ENCODE measurements at regions not wholly inside any gene's neighbourhood (a gene's known extent, or its start where the extent isn't known, plus 50 kb on each side); places are given as distances from the start of the nearest gene placed in this dataset.

DNA sequence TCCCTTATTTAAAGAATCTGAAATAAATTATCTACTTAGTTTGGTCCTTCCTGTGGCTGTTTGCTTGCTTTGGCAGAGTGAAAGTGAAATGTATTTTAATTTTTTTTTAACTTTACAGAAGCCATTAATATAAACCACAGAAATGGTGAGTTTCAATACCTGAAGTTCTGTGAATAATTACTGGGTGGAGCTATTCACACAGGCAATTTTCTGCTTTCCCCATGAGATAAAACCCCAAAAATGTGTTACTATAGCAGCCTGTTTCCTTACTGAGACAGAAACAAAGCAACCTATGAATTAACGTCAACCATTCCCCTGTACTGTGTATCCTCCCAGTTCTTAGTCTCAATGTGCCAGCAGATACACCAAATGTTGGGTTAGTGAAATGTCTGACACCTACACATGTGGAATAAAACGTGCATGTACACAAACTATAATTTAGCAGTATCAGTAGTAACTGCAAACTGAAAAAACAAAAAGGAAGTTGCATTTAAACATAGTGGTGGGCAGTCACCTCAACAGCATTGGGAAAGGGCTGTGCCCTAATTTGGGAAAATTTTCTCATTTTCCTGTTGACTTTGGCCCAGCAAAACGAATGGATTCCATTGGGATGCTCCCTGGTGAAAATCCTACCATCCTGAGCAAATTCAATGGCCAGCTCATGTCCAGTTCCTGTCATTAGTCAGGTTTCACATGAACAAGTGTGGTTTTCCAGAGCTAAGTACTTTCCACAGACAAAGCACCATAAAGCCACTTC lies 73.1 kb upstream of the RMDN2 start:
- H3K4me3 ChIP-seq = no peak overlapping the region
- no peaks in the 10 kb centered on the region for H3K27me3 ChIP-seq (ENCODE audit: control insufficient read depth in 3 of 3, insufficient read depth in 3 of 3, low read length in 2 of 3)
- peaks cover 0 to 2% (median 0%) of the 10 kb centered on the region in 4 donors for H3K9me3 ChIP-seq (ENCODE audit: control insufficient read depth in 4 of 4, insufficient read depth in 3 of 4, low read length in 3 of 4)
- WGBS, 2 donors = 21 to 46% methylated on average over 3 of the region's 3 CpGs
- H3K27ac ChIP-seq (ENCODE audit: low read depth in 1 of 2, low read length in 1 of 2) = peak overlapping the region in 1 of 2 donors; percentile 5
- peaks cover 0 to 10% (median 5%) of the 10 kb centered on the region in 5 donors for H3K4me1 ChIP-seq (ENCODE audit: control insufficient read depth in 5 of 5, insufficient read depth in 5 of 5, low read length in 5 of 5)
- no peak for TF ChIP-seq CTCF (IDR thresholded peaks at IDR 0.05; ENCODE audit: control extremely low read depth, extremely low read depth)
- no peak for DNase-seq
- no peak overlapping the region for H3K9ac ChIP-seq (ENCODE audit: insufficient read depth in 1 of 2, low read length in 2 of 2)
- no peaks in the 10 kb centered on the region for H3K36me3 ChIP-seq (ENCODE audit: control insufficient read depth in 4 of 4, insufficient read depth in 4 of 4, low read length in 4 of 4)
- ATAC-seq (ENCODE audit: insufficient read depth, low FRiP score) = no peak

GRCh38 chr2:37852585-37853014 lies 72.5 kb upstream of the RMDN2 start:
- TF ChIP-seq CTCF (IDR thresholded peaks at IDR 0.05; ENCODE audit: control extremely low read depth, extremely low read depth) = no peak
- 98 to 100% methylated on average over 1 of the region's 1 CpG for WGBS, 2 donors
- no peak overlapping the region for H3K27ac ChIP-seq (ENCODE audit: low read depth in 1 of 2, low read length in 1 of 2)
- H3K9me3 ChIP-seq (ENCODE audit: control insufficient read depth in 4 of 4, insufficient read depth in 3 of 4, low read length in 3 of 4) = peaks cover 0 to 2% (median 0%) of the 10 kb centered on the region in 4 donors
- peaks cover 0 to 10% (median 5%) of the 10 kb centered on the region in 5 donors for H3K4me1 ChIP-seq (ENCODE audit: control insufficient read depth in 5 of 5, insufficient read depth in 5 of 5, low read length in 5 of 5)
- no peaks in the 10 kb centered on the region for H3K36me3 ChIP-seq (ENCODE audit: control insufficient read depth in 4 of 4, insufficient read depth in 4 of 4, low read length in 4 of 4)
- ATAC-seq (ENCODE audit: insufficient read depth, low FRiP score) (no peak), DNase-seq (no peak)
- no peak overlapping the region for H3K9ac ChIP-seq (ENCODE audit: insufficient read depth in 1 of 2, low read length in 2 of 2)
- no peak overlapping the region for H3K4me3 ChIP-seq
- H3K27me3 ChIP-seq (ENCODE audit: control insufficient read depth in 3 of 3, insufficient read depth in 3 of 3, low read length in 2 of 3) = no peaks in the 10 kb centered on the region

GRCh38 chr2:37854676-37855282 lies 70.3 kb upstream of the RMDN2 start:
- H3K27ac ChIP-seq (ENCODE audit: low read depth in 1 of 2, low read length in 1 of 2) = peak overlapping the region; percentile 68 to 86

More at GRCh38 chr2:37854676-37855282, 70.3 kb upstream of the RMDN2 start:
- TF ChIP-seq CTCF (IDR thresholded peaks at IDR 0.05; ENCODE audit: control extremely low read depth, extremely low read depth) = no peak
- Histone ChIP-seq H3K9ac (ENCODE audit: insufficient read depth in 1 of 2, low read length in 2 of 2) (no peak overlapping the region), H3K9me3 (ENCODE audit: control insufficient read depth in 4 of 4, insufficient read depth in 3 of 4, low read length in 3 of 4) (peaks cover 0 to 11% (median 0%) of the 10 kb centered on the region in 4 donors), H3K4me3 (no peak overlapping the region), H3K36me3 (ENCODE audit: control insufficient read depth in 4 of 4, insufficient read depth in 4 of 4, low read length in 4 of 4) (no peaks in the 10 kb centered on the region), H3K27me3 (ENCODE audit: control insufficient read depth in 3 of 3, insufficient read depth in 3 of 3, low read length in 2 of 3) (no peaks in the 10 kb centered on the region), H3K4me1 (ENCODE audit: control insufficient read depth in 5 of 5, insufficient read depth in 5 of 5, low read length in 5 of 5) (peaks cover 0 to 12% (median 5%) of the 10 kb centered on the region in 5 donors)
- no peak for ATAC-seq (ENCODE audit: insufficient read depth, low FRiP score)
- DNase-seq = no peak
- WGBS, 2 donors = 75 to 80% methylated on average over 7 of the region's 7 CpGs
